K562 (cell line): ENCODE measurements at regions not wholly inside any gene's neighbourhood (a gene's known extent, or its start where the extent isn't known, plus 50 kb on each side); places are given as distances from the start of the nearest gene placed in this dataset.

Experiments used
- ATAC-seq: fragments of 200-7000 bp; cut with Tn5 transposase; 3 replicates; pipeline ENCODE4 v1.9.1; 2020; ENCODE audit warnings: moderate library complexity
- BruUV-seq: library from RNA; stranded (reverse); fragments of 400-500 nt; replicated peaks from 2 replicates; lab custom pipeline; 2021; lab: Mats Ljungman, UMichigan
- CTCF ChIA-PET: fragments of 300-600 bp; formaldehyde crosslinking; extraction: SDS; loops from one replicate; lab custom pipeline; 2021; ENCODE audit warnings: low intra/inter-chr PET ratio; lab: Yijun Ruan, JAX
- POLR2A ChIA-PET: fragments of 300-600, 350-650 bp; sonication (Branson Sonifier 250); formaldehyde crosslinking; extraction: SDS; loops from one replicate; lab custom pipeline; 2021; ENCODE audit warnings: antibody characterized with exemption, inconsistent platforms; lab: Yijun Ruan, JAX
- DNase-seq, 4 experiments: peaks; one replicate each; pipeline versions ENCODE4 v3.0.0 to v3.0.0-alpha.2; 2011 to 2018; ENCODE audit warnings: low spot score in 3 of 4, mixed read lengths in 3 of 4; ENCODE audit errors: extremely low read depth in 1 of 4
- FAIRE-seq: peaks from 2 replicates; lab custom pipeline; 2011; peaks lifted over from hg19 to GRCh38; lab: Jason Lieb, UNC
- H2AFZ ChIP-seq: 2 replicates; pipeline ENCODE4 v1.6.0; 2011; ENCODE audit warnings: low read depth, low read length, control low read depth, inconsistent platforms
- H3K27ac ChIP-seq: fragments of 200-600 bp; 3 replicates; pipeline ENCODE4 v1.8.0; 2011; ENCODE audit warnings: low read depth, mild to moderate bottlenecking, control low read depth, inconsistent platforms, low read length, moderate library complexity, mixed read lengths; ENCODE audit errors: extremely low read depth
- H3K27me3 ChIP-seq, 2 experiments: fragments of 300-600 bp in 1 of 2; 2 replicates in 1 of 2; 3 replicates in 1 of 2; pipeline versions ENCODE4 v1.6.0 to v1.8.0; 2011; ENCODE audit warnings: inconsistent platforms in 2 of 2, low read length in 2 of 2, mild to moderate bottlenecking in 1 of 2, mixed read lengths in 1 of 2, moderate library complexity in 1 of 2; ENCODE audit not compliant: control insufficient read depth in 2 of 2, insufficient read depth in 2 of 2
- H3K36me3 ChIP-seq: fragments of 300-600 bp; 3 replicates; pipeline ENCODE4 v1.8.0; 2011; ENCODE audit warnings: mild to moderate bottlenecking, low read length, inconsistent platforms; ENCODE audit not compliant: control insufficient read depth, insufficient read depth
- H3K4me1 ChIP-seq, 2 experiments: fragments of 200-600 bp in 1 of 2; replicated peaks in 1 of 2; 2 replicates in 1 of 2; 3 replicates in 1 of 2; pipeline versions ENCODE4 v1.5.1 to v1.8.0; 2011; ENCODE audit warnings: inconsistent platforms in 2 of 2, low read length in 2 of 2, mild to moderate bottlenecking in 1 of 2, mixed read lengths in 1 of 2, moderate library complexity in 1 of 2; ENCODE audit not compliant: control insufficient read depth in 2 of 2, insufficient read depth in 2 of 2
- H3K4me2 ChIP-seq: 2 replicates; pipeline ENCODE4 v1.6.1; 2011; ENCODE audit warnings: low read length, control low read depth, inconsistent platforms, mixed read lengths; ENCODE audit not compliant: insufficient read depth
- H3K4me3 ChIP-seq: fragments of 200-600 bp; sonication (generic), shearing (Covaris generic); 2 replicates; pipeline ENCODE4 v1.5.1; 2016; ENCODE audit warnings: control low read depth, inconsistent platforms
- H3K79me2 ChIP-seq: fragments of 200-600 bp; 3 replicates; pipeline ENCODE4 v1.8.0; 2011; ENCODE audit warnings: low read length, inconsistent platforms; ENCODE audit not compliant: control insufficient read depth, insufficient read depth
- H3K9ac ChIP-seq, 2 experiments: 2 replicates each; pipeline versions ENCODE4 v1.6.0 to v1.6.1; 2011; ENCODE audit warnings: low read depth in 2 of 2, low read length in 2 of 2, control low read depth in 1 of 2, inconsistent platforms in 1 of 2, mild to moderate bottlenecking in 1 of 2, mixed read lengths in 1 of 2; ENCODE audit not compliant: insufficient read depth in 1 of 2
- H3K9me1 ChIP-seq: one replicate; pipeline ENCODE4 v1.6.0; 2011; ENCODE audit warnings: inconsistent platforms, mild to moderate bottlenecking, low read length, moderate library complexity; ENCODE audit not compliant: control insufficient read depth, insufficient read depth
- H3K9me3 ChIP-seq: replicated peaks from 2 replicates; pipeline ENCODE4 v1.5.1; 2011; ENCODE audit warnings: low read depth, low read length, inconsistent platforms; ENCODE audit not compliant: control insufficient read depth, insufficient read depth
- H4K20me1 ChIP-seq: replicated peaks from 2 replicates; pipeline ENCODE4 v1.6.1; 2011; ENCODE audit warnings: low read length, inconsistent platforms, mixed read lengths; ENCODE audit not compliant: control insufficient read depth, insufficient read depth
- ATF3 ChIP-seq, 2 experiments: fragments of 450-650 bp in 1 of 2; sonication (generic) in 1 of 2; formaldehyde crosslinking in 1 of 2; IDR thresholded peaks in 1 of 2; conservative IDR thresholded peaks in 1 of 2; 2 replicates each; pipeline versions ENCODE4 v1.6.1 to v1.8.1; 2016 to 2023; ENCODE audit warnings: mild to moderate bottlenecking in 2 of 2, moderate library complexity in 2 of 2, inconsistent platforms in 1 of 2, missing genetic modification reagents in 1 of 2
- LEF1 ChIP-seq: fragments of 450-650 bp; IDR thresholded peaks from 2 replicates; pipeline ENCODE4 v1.6.1; 2016; ENCODE audit warnings: mild to moderate bottlenecking
- MTA1 ChIP-seq: fragments of 450-650 bp; IDR thresholded peaks from 2 replicates; pipeline ENCODE4 v1.6.1; 2017; ENCODE audit warnings: borderline replicate concordance
- WGBS: fragments of 100-300 bp; shearing (Covaris generic); methylation state at CpG from one replicate; pipeline ENCODE4 v1.1.6; 2016; ENCODE audit warnings: low coverage, mixed read lengths; ENCODE audit not compliant: insufficient coverage; ENCODE audit errors: missing lambda C conversion rate; 5-methylcytosine and 5-hydroxymethylcytosine counted together
- in situ Hi-C: fragments of 300-500 bp; cut with MboI; formaldehyde crosslinking; loops from 4 replicates; pipeline ENCODE4 v1.15.0; 2018; ENCODE audit warnings: inconsistent platforms, mixed read lengths
- intact Hi-C: fragments of 100-400 bp; cut with micrococcal nuclease; formaldehyde crosslinking; loops from 2 replicates; pipeline ENCODE4 v1.14.2; 2022

DNA sequence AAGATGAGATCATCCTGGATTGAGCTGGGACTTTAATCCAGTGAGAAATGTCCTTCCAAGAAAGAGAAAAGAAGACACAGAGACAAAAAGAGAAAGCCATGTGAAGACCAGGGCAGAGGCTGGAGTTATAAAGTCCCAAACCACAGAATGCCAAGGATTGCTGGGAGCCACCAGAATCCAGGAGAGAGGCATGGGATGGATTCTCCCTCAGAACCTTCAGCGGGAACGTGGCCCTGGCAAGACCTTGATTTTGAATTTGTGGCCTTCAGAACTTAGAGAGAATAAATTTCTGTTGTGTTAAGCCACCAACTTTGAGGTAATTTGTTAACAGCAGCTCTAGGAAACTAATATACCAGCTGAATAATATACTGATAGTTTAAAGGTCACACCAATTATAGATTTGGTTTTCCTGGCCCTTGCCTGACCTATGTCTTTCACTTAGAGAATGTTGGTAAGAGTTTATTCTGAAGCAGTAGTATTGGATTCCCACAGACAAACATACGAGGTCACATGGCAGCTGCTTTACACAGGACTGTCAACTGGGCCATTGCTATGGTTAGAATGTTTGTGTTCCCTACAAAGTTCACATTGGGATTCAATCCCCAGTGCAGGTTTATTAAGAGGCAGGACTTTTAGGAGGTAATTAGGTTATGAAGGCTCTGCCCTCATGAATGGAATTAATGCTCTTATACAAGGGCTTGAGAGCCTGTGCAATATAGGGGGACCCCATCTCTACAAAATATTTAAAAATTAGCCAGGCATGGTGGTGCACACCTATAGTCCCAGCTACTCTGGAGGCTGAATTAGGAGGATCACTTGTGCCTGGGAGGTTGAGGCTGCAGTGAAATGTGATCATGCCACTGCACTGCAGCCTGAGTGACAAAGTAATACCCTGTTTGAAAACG, 156.5 kb upstream of the EEA1 start:
- no peaks in the 10 kb centered on the region for H3K79me2 ChIP-seq
- POLR2A ChIA-PET = interaction anchor here (1.0 kb wide), 1 partner anchor 318 kb away, joined by 3 read pairs; no protein-coding TSS in a partner anchor
- WGBS = 49% methylated on average over 4 of the region's 4 CpGs
- no peak for DNase-seq
- H3K27ac ChIP-seq = no peak overlapping the region
- no peaks in the 10 kb centered on the region for H3K36me3 ChIP-seq
- no peak overlapping the region for H3K4me3 ChIP-seq
- H3K4me1 ChIP-seq = peaks cover 0 to 28% of the 10 kb centered on the region in 2 experiments; a peak in 4 of 5 replicates
- no peaks in the 10 kb centered on the region for H3K27me3 ChIP-seq
- CTCF ChIA-PET = no interaction called here
- no peaks in the 10 kb centered on the region for H3K9me1 ChIP-seq
- no peak for FAIRE-seq
- in situ Hi-C loops (no loop called here), intact Hi-C loops (no loop called here)
- H3K9ac ChIP-seq = no peak overlapping the region
- H3K4me2 ChIP-seq = no peak overlapping the region
- TF ChIP-seq MTA1 (no peak), ATF3 (IDR thresholded peaks at IDR 0.05) (peak; percentile 12; the same call in 1 of the 2 replicates), ATF3 (CRISPR knock-in tag; conservative IDR thresholded peaks at IDR 0.05) (no peak), LEF1 (no peak)
- BruUV-seq = no TSS peak
- H4K20me1 ChIP-seq = no peaks in the 10 kb centered on the region
- no peaks in the 10 kb centered on the region; the same call in 1 of the 2 replicates for H3K9me3 ChIP-seq
- no peak overlapping the region for H2AFZ ChIP-seq
- no peak for ATAC-seq
